H9 (cell line): ENCODE measurements at regions not wholly inside any gene's neighbourhood (a gene's known extent, or its start where the extent isn't known, plus 50 kb on each side); places are given as distances from the start of the nearest gene placed in this dataset.

Experiments
- DNase-seq: peaks from one replicate; pipeline ENCODE4 v3.0.0-alpha.2; 2017
- H2AFZ ChIP-seq: one replicate; pipeline ENCODE4 v1.6.1; 2013; ENCODE audit warnings: mild to moderate bottlenecking, low read length, control low read depth, moderate library complexity
- H2AK5ac ChIP-seq: 2 replicates; pipeline ENCODE4 v1.6.1; 2013; ENCODE audit warnings: low read length, control low read depth, mixed read lengths; ENCODE audit not compliant: insufficient read length
- H2BK120ac ChIP-seq: one replicate; pipeline ENCODE4 v1.6.1; 2013; ENCODE audit warnings: low read depth, mild to moderate bottlenecking, low read length, control low read depth, inconsistent platforms; ENCODE audit not compliant: poor library complexity, severe bottlenecking
- H2BK12ac ChIP-seq: 2 replicates; pipeline ENCODE4 v1.6.1; 2013; ENCODE audit warnings: low read length, control low read depth, mixed read lengths, low read depth; ENCODE audit not compliant: insufficient read length
- H2BK15ac ChIP-seq: 2 replicates; pipeline ENCODE4 v1.6.1; 2013; ENCODE audit warnings: low read depth, low read length, control low read depth
- H2BK20ac ChIP-seq: one replicate; pipeline ENCODE4 v1.6.1; 2013; ENCODE audit warnings: low read depth, mild to moderate bottlenecking, low read length, control low read depth, inconsistent platforms; ENCODE audit not compliant: poor library complexity, severe bottlenecking
- H2BK5ac ChIP-seq: 2 replicates; pipeline ENCODE4 v1.6.1; 2013; ENCODE audit warnings: low read length, control low read depth, mixed read lengths; ENCODE audit not compliant: insufficient read length
- H3K14ac ChIP-seq: 2 replicates; pipeline ENCODE4 v1.6.1; 2013; ENCODE audit warnings: low read length, control low read depth; ENCODE audit not compliant: insufficient read depth
- H3K18ac ChIP-seq: 2 replicates; pipeline ENCODE4 v1.6.1; 2013; ENCODE audit warnings: low read depth, mild to moderate bottlenecking, mixed read lengths, low read length, control low read depth; ENCODE audit not compliant: insufficient read length
- H3K23ac ChIP-seq: 2 replicates; pipeline ENCODE4 v1.6.1; 2013; ENCODE audit warnings: low read length, control low read depth, mixed read lengths, low read depth; ENCODE audit not compliant: insufficient read length
- H3K23me2 ChIP-seq: 2 replicates; pipeline ENCODE4 v1.6.1; 2013; ENCODE audit warnings: low read depth, mild to moderate bottlenecking, mixed read lengths, low read length, control low read depth; ENCODE audit not compliant: insufficient read length, poor library complexity, severe bottlenecking
- H3K27ac ChIP-seq: 2 replicates; pipeline ENCODE4 v1.5.1; 2013; ENCODE audit warnings: low read length, control low read depth, mixed read lengths, low read depth; ENCODE audit not compliant: insufficient read length
- H3K27me3 ChIP-seq: 2 replicates; pipeline ENCODE4 v1.6.1; 2013; ENCODE audit warnings: low read length, control low read depth, inconsistent platforms; ENCODE audit not compliant: insufficient read depth
- H3K4ac ChIP-seq: 2 replicates; pipeline ENCODE4 v1.6.1; 2013; ENCODE audit warnings: low read depth, mild to moderate bottlenecking, control low read depth, inconsistent platforms, low read length, moderate library complexity
- H3K4me1 ChIP-seq: 2 replicates; pipeline ENCODE4 v1.6.1; 2013; ENCODE audit warnings: low read length, control low read depth, inconsistent platforms; ENCODE audit not compliant: insufficient read depth
- H3K4me2 ChIP-seq: 2 replicates; pipeline ENCODE4 v1.6.1; 2013; ENCODE audit warnings: low read length, control low read depth, mixed read lengths; ENCODE audit not compliant: insufficient read length, insufficient read depth
- H3K56ac ChIP-seq: 2 replicates; pipeline ENCODE4 v1.6.1; 2013; ENCODE audit warnings: low read depth, mild to moderate bottlenecking, mixed read lengths, low read length, control low read depth; ENCODE audit not compliant: insufficient read length
- H3K79me1 ChIP-seq: 2 replicates; pipeline ENCODE4 v1.6.1; 2013; ENCODE audit warnings: low read depth, mild to moderate bottlenecking, moderate library complexity, low read length, control low read depth, inconsistent platforms; ENCODE audit not compliant: insufficient read depth, poor library complexity, severe bottlenecking
- H3K79me2 ChIP-seq: 2 replicates; pipeline ENCODE4 v1.6.1; 2013; ENCODE audit warnings: low read length, control low read depth, inconsistent platforms; ENCODE audit not compliant: insufficient read depth
- H3K9ac ChIP-seq: 2 replicates; pipeline ENCODE4 v1.6.1; 2013; ENCODE audit warnings: low read length, control low read depth, mixed read lengths; ENCODE audit not compliant: insufficient read length; ENCODE audit errors: extremely low read depth
- H3K9me3 ChIP-seq: one replicate; pipeline ENCODE4 v1.6.1; 2013; ENCODE audit warnings: low read depth, low read length, inconsistent platforms; ENCODE audit not compliant: control insufficient read depth
- H3T11ph ChIP-seq: one replicate; pipeline ENCODE4 v1.6.1; 2013; ENCODE audit warnings: mild to moderate bottlenecking, low read length, control low read depth, inconsistent platforms
- H4K20me1 ChIP-seq: one replicate; pipeline ENCODE4 v1.6.1; 2013; ENCODE audit not compliant: control insufficient read depth, insufficient read length, insufficient read depth
- H4K5ac ChIP-seq: 2 replicates; pipeline ENCODE4 v1.6.1; 2013; ENCODE audit warnings: low read depth, mild to moderate bottlenecking, mixed read lengths, low read length, control low read depth; ENCODE audit not compliant: insufficient read length
- H4K8ac ChIP-seq: replicated peaks from 2 replicates; pipeline ENCODE4 v1.6.1; 2013; ENCODE audit warnings: low read length, control low read depth, mixed read lengths, low read depth; ENCODE audit not compliant: insufficient read length
- H4K91ac ChIP-seq: 2 replicates; pipeline ENCODE4 v1.6.1; 2013; ENCODE audit warnings: low read depth, mild to moderate bottlenecking, moderate library complexity, mixed read lengths, low read length, control low read depth; ENCODE audit not compliant: insufficient read length
- H3K27ac Mint-ChIP-seq, 3 experiments: 2 replicates in 2 of 3; 3 replicates in 1 of 3; pipeline ENCODE4 v1.8.0; 2020 to 2021; ENCODE audit warnings: mixed read lengths in 3 of 3, mild to moderate bottlenecking in 1 of 3, moderate library complexity in 1 of 3
- H3K27me3 Mint-ChIP-seq: 2 replicates; pipeline ENCODE4 v1.8.0; 2021; ENCODE audit warnings: low read depth, mild to moderate bottlenecking, moderate library complexity, mixed read lengths
- H3K36me3 Mint-ChIP-seq, 3 experiments: 2 replicates in 2 of 3; 3 replicates in 1 of 3; pipeline ENCODE4 v1.8.0; 2020 to 2021; ENCODE audit warnings: low read depth in 3 of 3, mixed read lengths in 3 of 3; ENCODE audit not compliant: insufficient read depth in 1 of 3
- H3K4me1 Mint-ChIP-seq, 2 experiments: 2 replicates each; pipeline ENCODE4 v1.8.0; 2020; ENCODE audit warnings: mixed read lengths in 2 of 2
- H3K4me3 Mint-ChIP-seq, 2 experiments: 2 replicates in 1 of 2; 3 replicates in 1 of 2; pipeline ENCODE4 v1.8.0; 2020 to 2021; ENCODE audit warnings: mild to moderate bottlenecking in 2 of 2, mixed read lengths in 2 of 2, moderate library complexity in 1 of 2
- H3K9me3 Mint-ChIP-seq, 2 experiments: 2 replicates in 1 of 2; 3 replicates in 1 of 2; pipeline ENCODE4 v1.8.0; 2020; ENCODE audit warnings: mild to moderate bottlenecking in 2 of 2, mixed read lengths in 2 of 2, moderate library complexity in 1 of 2
- TF ChIP-seq, protein P1 (sequence below): fragments of 200-600 bp; sonication (generic); conservative IDR thresholded peaks from 3 replicates; pipeline ENCODE4 v1.8.0; 2021; ENCODE audit warnings: antibody characterized with exemption, mild to moderate bottlenecking

DNA sequence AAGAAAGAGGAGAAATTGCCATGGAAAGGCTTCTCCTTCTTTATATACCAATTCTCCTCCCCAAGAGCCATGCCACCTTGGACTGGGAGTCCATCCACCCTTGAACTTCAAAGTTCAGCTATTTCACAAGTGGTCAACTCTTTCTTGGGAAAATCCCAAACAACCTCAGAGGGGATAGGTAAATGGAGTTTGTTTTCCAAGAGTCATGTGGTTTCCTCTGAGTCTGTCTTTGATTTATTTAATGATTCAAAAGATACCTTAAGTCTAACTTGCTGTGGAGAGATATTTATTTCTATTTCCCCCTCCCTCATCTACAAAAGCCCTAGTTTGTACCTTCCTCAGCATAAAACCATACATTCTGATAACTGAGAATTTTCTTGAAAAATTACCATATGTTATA is 758.6 kb upstream of the IGFBP3 start:
- Histone ChIP-seq H3K23me2 (no peaks in the 10 kb centered on the region), H2AK5ac (no peak overlapping the region), H3K14ac (no peak overlapping the region), H2BK5ac (no peak overlapping the region), H4K5ac (no peak overlapping the region), H4K91ac (no peak overlapping the region), H2BK15ac (no peak overlapping the region), H2AFZ (no peak overlapping the region), H2BK12ac (no peak overlapping the region), H4K8ac (no peak overlapping the region), H3K4ac (no peak overlapping the region), H3K56ac (no peak overlapping the region), H3K27me3 (no peaks in the 10 kb centered on the region), H3K23ac (no peak overlapping the region), H3T11ph (no peak overlapping the region), H3K4me1 (no peaks in the 10 kb centered on the region), H3K79me1 (no peaks in the 10 kb centered on the region), H3K9me3 (no peaks in the 10 kb centered on the region), H3K4me2 (no peak overlapping the region), H2BK20ac (no peak overlapping the region), H3K27ac (no peak overlapping the region), H3K9ac (no peak overlapping the region), H4K20me1 (no peaks in the 10 kb centered on the region), H3K18ac (no peak overlapping the region), H2BK120ac (no peak overlapping the region), H3K79me2 (no peaks in the 10 kb centered on the region)
- Mint-ChIP-seq H3K4me1 (peaks cover 0 to 7% of the 10 kb centered on the region in 2 experiments; a peak in 1 of 4 replicates), H3K36me3 (peaks cover 0 to 9% (median 0%) of the 10 kb centered on the region in 3 experiments; a peak in 4 of 7 replicates), H3K27ac (no peak overlapping the region), H3K4me3 (no peak overlapping the region), H3K9me3 (peaks cover 4 to 5% of the 10 kb centered on the region in 2 experiments; a peak in 4 of 5 replicates), H3K27me3 (no peaks in the 10 kb centered on the region; the same call in 1 of the 2 replicates)
- no peak for DNase-seq
- TF ChIP-seq, protein P1, sequence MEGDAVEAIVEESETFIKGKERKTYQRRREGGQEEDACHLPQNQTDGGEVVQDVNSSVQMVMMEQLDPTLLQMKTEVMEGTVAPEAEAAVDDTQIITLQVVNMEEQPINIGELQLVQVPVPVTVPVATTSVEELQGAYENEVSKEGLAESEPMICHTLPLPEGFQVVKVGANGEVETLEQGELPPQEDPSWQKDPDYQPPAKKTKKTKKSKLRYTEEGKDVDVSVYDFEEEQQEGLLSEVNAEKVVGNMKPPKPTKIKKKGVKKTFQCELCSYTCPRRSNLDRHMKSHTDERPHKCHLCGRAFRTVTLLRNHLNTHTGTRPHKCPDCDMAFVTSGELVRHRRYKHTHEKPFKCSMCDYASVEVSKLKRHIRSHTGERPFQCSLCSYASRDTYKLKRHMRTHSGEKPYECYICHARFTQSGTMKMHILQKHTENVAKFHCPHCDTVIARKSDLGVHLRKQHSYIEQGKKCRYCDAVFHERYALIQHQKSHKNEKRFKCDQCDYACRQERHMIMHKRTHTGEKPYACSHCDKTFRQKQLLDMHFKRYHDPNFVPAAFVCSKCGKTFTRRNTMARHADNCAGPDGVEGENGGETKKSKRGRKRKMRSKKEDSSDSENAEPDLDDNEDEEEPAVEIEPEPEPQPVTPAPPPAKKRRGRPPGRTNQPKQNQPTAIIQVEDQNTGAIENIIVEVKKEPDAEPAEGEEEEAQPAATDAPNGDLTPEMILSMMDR: no peak
